ENCODE measurements at regions not wholly inside any gene's neighbourhood (a gene's known extent, or its start where the extent isn't known, plus 50 kb on each side); places are given as distances from the start of the nearest gene placed in this dataset.

GRCh38 chr13:22454586-22454985, 726.2 kb upstream of the SGCG start:
- TF ChIP-seq CTCF (IDR thresholded peaks at IDR 0.05) (no peak), POLR2A (IDR thresholded peaks at IDR 0.05) (no peak)

Data from testis (tissue), 2 donors.